H1 (cell line): ENCODE measurements at regions not wholly inside any gene's neighbourhood (a gene's known extent, or its start where the extent isn't known, plus 50 kb on each side); places are given as distances from the start of the nearest gene placed in this dataset.

Source experiments
- CTCF ChIP-seq, 3 experiments: IDR thresholded peaks; 1 replicate in 2 of 3; 2 replicates in 1 of 3; pipeline versions ENCODE4 v1.5.1 to v1.6.1; 2011; ENCODE audit warnings: low read length in 3 of 3, mild to moderate bottlenecking in 3 of 3, inconsistent platforms in 2 of 3, low read depth in 1 of 3, moderate library complexity in 1 of 3; ENCODE audit not compliant: insufficient read depth in 1 of 3; ENCODE audit errors: control extremely low read depth in 1 of 3
- EP300 ChIP-seq, 2 experiments: IDR thresholded peaks; 1 replicate in 1 of 2; 2 replicates in 1 of 2; pipeline ENCODE4 v1.6.1; 2011 to 2012; ENCODE audit warnings: low read depth in 2 of 2, low read length in 2 of 2, mild to moderate bottlenecking in 2 of 2, borderline replicate concordance in 1 of 2, inconsistent platforms in 1 of 2, moderate library complexity in 1 of 2
- EZH2 ChIP-seq: fragments of 200-600 bp; sonication (generic); IDR thresholded peaks from 2 replicates; pipeline ENCODE4 v1.7.1; 2012; ENCODE audit warnings: low read depth, mild to moderate bottlenecking, moderate library complexity, low read length, inconsistent platforms; ENCODE audit not compliant: severe bottlenecking
- FOSL1 ChIP-seq: IDR thresholded peaks from 2 replicates; pipeline ENCODE4 v1.6.1; 2011; ENCODE audit warnings: mild to moderate bottlenecking, low read depth, low read length, moderate library complexity; ENCODE audit not compliant: insufficient read depth
- GABPA ChIP-seq: IDR thresholded peaks from 2 replicates; pipeline ENCODE4 v1.6.1; 2011; ENCODE audit warnings: mild to moderate bottlenecking, low read length, moderate library complexity, borderline replicate concordance; ENCODE audit not compliant: insufficient read depth
- PHF8 ChIP-seq: fragments of 200-600 bp; sonication (generic); conservative IDR thresholded peaks from 2 replicates; pipeline ENCODE4 v1.7.1; 2012; ENCODE audit warnings: low read depth, mild to moderate bottlenecking, inconsistent platforms, low read length, moderate library complexity
- POLR2A ChIP-seq, 2 experiments: IDR thresholded peaks; 1 replicate in 1 of 2; 2 replicates in 1 of 2; pipeline ENCODE4 v1.6.1; 2011; ENCODE audit warnings: low read depth in 2 of 2, low read length in 2 of 2, mild to moderate bottlenecking in 2 of 2; ENCODE audit errors: control extremely low read depth in 1 of 2
- RNF2 ChIP-seq: fragments of 200-900, 300-1000 bp; sonication (generic); IDR thresholded peaks from 2 replicates; pipeline ENCODE4 v1.7.1; 2016; ENCODE audit warnings: borderline replicate concordance, low read depth, mild to moderate bottlenecking, antibody characterized with exemption, low read length; ENCODE audit not compliant: poor library complexity, severe bottlenecking; ENCODE audit errors: missing control alignments
- RXRA ChIP-seq: IDR thresholded peaks from 2 replicates; pipeline ENCODE4 v1.6.1; 2011; ENCODE audit warnings: low read depth, mild to moderate bottlenecking, low read length, moderate library complexity; ENCODE audit not compliant: insufficient read depth
- SP1 ChIP-seq: IDR thresholded peaks from 2 replicates; pipeline ENCODE4 v1.6.1; 2011; ENCODE audit warnings: low read depth, low read length
- TEAD4 ChIP-seq: IDR thresholded peaks from 2 replicates; pipeline ENCODE4 v1.6.1; 2012; ENCODE audit warnings: low read depth, low read length, inconsistent platforms, mixed read lengths
- USF2 ChIP-seq: IDR thresholded peaks from 2 replicates; pipeline ENCODE4 v1.6.1; 2011; ENCODE audit warnings: low read length, improper control_type of control experiment
- TF ChIP-seq, protein P1 (sequence below): IDR thresholded peaks from 2 replicates; pipeline ENCODE4 v1.6.1; 2012; ENCODE audit warnings: inconsistent platforms
- TF ChIP-seq, protein P2 (sequence below): IDR thresholded peaks from 2 replicates; pipeline ENCODE4 v1.6.1; 2012; ENCODE audit warnings: low read length, inconsistent platforms

- no peak for TF ChIP-seq FOSL1
- TF ChIP-seq POLR2A (IDR thresholded peaks at IDR 0.05; ENCODE audit: control extremely low read depth in 1 of 2, low read depth in 2 of 2, low read length in 2 of 2): no peak
- TF ChIP-seq SP1: no peak
- TF ChIP-seq USF2: no peak
- TF ChIP-seq, protein P1, sequence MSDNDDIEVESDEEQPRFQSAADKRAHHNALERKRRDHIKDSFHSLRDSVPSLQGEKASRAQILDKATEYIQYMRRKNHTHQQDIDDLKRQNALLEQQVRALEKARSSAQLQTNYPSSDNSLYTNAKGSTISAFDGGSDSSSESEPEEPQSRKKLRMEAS: no peak
- TF ChIP-seq, protein P2, sequence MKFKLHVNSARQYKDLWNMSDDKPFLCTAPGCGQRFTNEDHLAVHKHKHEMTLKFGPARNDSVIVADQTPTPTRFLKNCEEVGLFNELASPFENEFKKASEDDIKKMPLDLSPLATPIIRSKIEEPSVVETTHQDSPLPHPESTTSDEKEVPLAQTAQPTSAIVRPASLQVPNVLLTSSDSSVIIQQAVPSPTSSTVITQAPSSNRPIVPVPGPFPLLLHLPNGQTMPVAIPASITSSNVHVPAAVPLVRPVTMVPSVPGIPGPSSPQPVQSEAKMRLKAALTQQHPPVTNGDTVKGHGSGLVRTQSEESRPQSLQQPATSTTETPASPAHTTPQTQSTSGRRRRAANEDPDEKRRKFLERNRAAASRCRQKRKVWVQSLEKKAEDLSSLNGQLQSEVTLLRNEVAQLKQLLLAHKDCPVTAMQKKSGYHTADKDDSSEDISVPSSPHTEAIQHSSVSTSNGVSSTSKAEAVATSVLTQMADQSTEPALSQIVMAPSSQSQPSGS: no peak
- TF ChIP-seq CTCF (IDR thresholded peaks at IDR 0.05; ENCODE audit: control extremely low read depth in 1 of 3, insufficient read depth in 1 of 3, low read depth in 1 of 3, low read length in 3 of 3): no peak
- TF ChIP-seq RXRA: no peak
- no peak for TF ChIP-seq GABPA
- no peak for TF ChIP-seq RNF2
- TF ChIP-seq PHF8: no peak
- no peak for TF ChIP-seq EZH2
- TF ChIP-seq TEAD4: no peak
- TF ChIP-seq EP300 (IDR thresholded peaks at IDR 0.05; ENCODE audit: borderline replicate concordance in 1 of 2, low read depth in 2 of 2, low read length in 2 of 2): no peak
Observed at GRCh38 chr12:97047361-97047760, 140.3 kb downstream of the NEDD1 start.
